NCI-H2196 treated with DMSO at 0.1 percent for 48 hours (cell line): ENCODE measurements at regions not wholly inside any gene's neighbourhood (a gene's known extent, or its start where the extent isn't known, plus 50 kb on each side); places are given as distances from the start of the nearest gene placed in this dataset.
"Not testable (repeated sequence)": the region's sequence is repeated elsewhere in the genome, so short reads cannot be mapped to it uniquely, and the experiment has no call there.

Experiments used
- DNase-seq: peaks from one replicate; lab custom pipeline; 2025; ENCODE audit not compliant: unreplicated experiment; lab: John Stamatoyannopoulos, UW

DNA sequence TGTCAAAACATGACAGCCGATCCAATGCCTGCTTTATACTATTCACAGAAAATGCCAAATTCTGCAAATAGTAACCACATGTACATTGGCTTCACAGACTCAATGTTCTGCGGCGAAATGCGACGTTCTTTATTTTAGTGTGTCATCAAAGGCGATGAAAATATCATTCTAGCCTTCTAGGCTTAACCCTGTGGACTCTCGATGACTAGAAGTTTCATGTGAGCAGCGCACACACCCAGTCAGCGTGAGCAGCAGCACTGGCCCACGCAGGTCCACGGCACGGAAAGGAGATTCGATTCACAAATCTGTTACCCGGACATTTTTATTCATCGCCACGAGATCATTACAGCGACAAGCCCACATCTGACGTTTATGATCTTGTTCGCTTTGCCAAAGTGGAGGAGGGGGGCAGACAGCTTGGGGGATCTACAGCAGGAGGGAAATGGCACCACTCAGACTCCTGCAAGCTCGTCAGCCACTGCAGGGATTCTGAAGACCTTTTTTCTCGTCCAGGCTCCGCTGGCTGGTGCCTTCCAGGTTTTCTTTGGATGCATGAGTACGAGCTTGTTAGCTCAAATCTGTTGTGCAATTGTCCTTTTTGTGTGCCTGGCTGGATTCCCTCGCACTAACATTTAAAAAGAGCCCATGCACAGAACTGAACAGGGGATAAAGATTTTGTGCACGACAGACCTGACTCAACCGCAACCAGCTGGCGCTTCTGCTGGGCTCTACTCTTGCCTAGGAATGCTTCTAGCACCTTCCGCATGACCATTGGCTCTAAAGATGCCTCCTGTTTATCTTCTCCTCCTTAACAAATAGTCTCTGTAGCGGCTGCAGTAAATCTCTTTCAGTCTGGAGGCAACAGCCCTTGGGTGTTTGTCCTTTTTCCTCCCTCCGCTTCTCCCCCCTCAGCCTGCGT, 938.4 kb downstream of the MCTP2 start:
- no peak for DNase-seq

DNA sequence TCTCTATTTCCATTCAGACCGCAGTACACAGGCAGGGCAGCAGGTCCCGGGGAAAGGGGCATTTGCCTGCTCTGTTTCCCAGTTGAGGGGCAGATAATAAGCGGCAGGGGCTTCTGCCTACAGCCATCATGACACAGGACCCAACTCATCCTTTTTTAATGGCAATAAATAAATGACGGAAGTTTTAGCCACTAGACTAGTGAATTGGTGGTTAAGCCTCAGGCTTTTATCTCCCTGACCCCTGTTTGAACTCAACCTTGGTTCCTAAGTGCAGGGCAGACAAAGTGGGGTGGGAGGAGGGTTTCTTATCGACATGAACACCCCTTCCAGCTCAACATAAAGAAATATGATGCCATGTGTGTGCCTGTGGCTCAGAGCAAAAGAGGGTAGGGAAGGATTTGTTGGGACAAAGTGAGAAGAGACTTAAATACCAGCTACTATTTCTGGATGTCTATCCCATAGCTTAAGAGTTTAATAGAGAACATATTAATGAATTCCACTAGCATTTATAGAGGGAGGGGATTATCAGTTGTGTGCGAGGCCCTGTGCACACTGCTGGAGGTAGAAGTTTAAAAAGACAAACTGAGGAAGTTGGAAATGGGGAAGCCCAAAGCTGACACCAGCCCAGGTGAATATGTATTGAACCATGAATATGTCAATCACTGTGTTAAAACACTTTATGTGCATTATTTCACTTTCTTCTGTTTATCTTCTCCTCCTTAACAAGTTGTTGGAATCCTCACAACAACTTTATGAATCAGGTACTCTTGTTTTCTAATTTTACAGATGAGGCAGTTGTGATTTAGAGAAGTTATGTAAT, 939.4 kb downstream of the MCTP2 start:
- DNase-seq, result no peak

DNA sequence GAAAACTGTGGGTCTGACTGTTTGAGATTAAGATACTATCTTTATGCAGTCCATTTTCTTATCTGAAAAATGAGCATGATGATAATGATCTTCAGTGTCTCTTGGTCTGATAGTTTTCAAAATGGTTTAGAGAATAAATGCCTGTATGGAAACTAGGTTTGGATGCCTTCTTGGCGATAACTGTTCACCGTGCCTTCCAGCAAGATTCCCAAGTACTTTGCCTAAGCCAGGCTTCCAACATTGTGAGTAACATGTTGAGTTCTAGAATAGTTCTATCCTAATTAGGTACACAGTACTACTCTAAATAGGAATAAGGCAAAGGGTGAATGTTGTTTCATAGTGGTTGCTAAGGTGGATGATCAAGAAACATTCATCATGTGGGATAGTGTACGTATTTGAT, 940.2 kb downstream of the MCTP2 start:
- no peak for DNase-seq

DNA sequence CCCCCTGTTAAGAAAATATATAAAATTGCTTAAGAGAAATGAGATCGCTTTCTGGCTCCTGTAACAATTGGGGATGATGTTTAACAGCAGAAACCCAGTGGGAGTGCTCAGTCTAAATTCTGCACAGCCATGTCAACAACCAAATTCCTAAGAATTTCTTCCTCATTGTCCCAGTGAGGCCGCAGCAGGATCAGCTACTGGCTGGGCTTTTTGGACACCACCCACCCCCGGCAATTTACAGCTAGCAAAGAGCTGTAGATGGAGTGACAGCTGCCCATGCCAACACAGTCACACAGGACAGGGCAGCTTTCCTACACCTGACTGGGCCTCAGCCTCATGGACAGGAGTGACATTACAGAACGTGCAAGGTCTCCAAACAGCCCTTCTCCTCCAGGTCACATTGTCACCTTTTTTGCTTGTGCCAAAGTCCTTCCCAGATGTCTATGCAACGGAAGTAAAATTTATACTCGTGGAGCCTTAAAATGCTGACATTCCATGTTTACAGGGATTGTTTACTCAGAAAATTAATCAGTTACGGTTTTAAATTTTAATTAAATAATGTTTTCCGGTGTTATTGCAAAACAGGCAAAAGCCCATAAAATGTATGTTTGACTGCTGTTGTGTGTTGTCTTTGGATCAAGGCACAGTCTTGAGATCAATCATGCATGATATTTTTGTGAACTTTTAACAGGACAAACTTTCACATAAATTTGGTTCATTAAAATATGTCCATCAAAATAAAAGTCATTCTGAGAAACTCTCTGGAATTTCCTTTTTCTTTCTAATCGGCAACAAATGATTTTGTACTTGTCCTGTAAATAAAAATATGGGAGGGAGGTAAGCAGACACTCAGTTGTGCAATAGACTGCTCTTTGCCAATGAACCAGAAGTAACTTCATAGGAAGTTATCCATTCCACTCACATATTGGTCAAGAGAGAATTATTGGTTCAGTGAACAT, 943.2 kb downstream of the MCTP2 start:
- no peak for DNase-seq

DNA sequence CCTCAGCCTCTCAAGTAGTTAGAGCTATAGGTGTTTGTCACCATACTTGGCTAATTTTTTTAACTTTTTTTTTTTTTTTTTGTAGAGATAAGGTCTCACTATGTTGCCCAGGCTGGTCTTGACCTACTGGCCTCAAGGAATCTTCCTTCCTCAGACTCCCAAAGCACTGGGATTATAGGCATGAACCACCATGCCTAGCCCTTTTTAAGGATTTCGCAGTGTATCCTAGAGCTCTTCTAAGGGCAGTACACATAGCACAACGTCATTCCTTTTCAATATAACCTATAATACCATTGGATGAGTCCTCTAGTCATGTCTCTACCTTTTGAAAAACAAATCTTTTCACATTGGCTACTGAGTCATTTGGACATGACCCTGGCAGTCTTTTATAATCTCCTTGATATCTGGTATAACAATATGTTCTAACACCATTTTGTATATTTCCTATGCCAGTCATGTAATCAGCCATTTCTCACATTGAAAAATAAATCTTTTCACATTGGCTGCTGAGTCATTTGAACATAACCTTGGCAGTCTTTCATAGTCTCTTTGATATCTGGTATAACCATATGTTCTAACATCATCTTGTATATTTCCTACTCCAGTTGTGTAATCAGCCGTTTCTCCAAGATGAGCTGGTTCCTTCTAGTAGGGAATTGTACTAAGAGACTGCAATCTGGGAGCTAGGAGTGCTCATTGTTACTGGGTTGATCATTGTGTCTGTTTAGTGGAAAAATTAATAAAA, 944.7 kb downstream of the MCTP2 start:
- no peak for DNase-seq

DNA sequence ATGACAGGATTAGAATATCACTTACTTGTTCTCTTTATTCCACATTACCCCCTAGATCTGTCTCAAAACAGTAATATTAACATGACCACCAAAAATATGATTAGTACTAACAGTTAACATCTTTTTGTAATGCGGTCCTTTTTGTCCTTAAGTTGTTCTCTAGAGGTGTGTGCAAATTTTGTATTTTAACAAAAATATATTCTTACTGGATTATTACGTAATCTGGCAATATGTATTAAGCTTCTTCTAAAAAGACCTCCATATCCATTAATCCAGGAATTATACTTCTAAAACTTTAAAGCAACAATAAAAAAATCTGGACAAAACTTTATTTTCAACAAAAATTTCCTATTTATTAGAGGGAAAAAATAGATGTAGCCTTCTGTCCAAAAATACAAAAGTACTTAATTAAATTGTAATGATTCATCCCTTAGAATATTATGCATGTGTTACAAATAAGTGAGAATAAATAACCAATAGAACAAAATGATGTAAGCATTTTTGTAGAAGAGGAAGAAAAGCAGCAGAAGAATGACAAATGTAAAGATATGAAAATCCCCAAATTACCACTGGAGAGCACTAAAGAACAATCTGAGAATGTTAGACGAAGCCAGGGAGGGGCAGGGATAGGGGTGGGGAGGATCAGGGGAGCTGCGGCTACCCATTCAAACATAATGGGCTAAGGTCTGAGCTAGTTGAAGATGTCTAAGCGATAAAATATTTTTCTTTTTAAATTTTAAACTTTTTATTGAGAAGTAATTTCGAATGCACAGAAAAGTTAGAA, 945.6 kb downstream of the MCTP2 start:
- DNase-seq, result no peak

DNA sequence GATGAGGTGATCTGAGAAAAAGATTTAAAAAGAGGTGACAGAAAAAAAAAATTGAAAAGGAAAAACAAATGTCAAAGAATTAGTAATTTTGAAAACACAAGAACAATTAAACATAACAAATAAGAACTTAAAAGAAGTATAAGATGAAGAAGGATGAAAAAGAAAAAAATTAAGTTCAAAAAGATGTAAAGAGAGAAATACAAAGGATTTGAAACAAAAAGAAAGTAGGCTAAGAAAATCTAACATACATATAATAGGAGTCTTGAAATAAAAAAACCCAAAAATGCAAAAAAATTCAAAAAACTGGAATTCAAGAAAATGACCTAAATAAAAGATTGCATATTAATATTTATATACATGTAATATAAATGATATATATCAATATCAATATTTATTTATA, 949.2 kb downstream of the MCTP2 start:
- no peak for DNase-seq

DNA sequence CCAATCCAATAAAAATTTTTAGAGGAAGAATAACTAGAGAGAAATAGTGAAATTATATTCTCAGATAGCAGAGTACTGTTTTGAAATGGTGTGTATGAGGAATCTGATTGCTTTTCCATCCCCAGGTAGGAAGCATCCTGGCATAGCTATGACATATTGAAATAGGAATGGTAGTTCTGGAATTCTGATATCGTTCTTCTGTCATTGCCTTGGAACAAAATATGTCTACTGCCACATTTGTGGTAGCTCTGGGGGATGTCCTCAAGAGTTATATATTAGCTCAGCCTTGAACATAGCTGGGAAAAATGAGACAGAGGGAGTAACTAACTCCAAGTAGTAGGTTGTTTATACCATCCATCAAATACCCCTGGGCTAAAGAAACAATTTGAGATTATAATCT, 950.7 kb downstream of the MCTP2 start:
- no peak for DNase-seq

DNA sequence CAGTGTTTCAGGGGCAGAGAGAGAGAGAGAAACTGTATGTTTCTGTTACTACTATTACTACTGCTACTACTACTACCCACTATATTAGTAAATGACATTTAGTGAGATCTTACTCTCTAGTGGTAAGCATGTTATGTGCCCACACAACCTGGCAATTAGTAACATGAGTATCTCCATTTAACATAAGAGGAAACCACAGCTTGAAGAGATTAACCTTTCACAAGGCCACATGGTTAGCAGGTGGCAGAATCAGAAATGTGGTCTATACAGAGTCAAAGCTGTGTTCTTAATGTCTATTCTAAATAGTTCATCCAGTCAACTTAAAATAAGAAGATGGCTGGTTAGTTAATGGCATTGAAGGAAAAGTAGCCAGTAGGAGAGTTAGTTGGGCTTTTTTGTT, 961.6 kb downstream of the MCTP2 start:
- DNase-seq, result no peak

DNA sequence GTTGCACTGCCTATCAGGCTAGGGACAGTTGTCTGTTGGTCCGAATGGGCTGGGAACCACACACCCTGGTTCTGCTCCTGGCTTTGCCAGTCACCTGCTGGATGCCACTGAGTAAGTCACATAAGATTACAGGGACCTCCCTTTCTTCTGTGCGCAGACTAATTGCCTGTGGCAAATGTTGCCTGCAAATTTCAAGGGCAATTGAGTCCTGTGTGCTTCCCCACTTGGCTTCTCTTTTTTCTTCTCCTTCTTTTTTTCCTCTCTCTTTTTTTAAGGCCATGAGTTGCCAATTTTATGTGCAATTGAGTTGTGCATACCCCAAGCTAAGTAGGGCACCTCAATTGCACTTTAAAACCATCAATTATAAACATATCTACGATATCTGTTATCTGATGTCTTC, 963.4 kb downstream of the MCTP2 start:
- no peak for DNase-seq

DNA sequence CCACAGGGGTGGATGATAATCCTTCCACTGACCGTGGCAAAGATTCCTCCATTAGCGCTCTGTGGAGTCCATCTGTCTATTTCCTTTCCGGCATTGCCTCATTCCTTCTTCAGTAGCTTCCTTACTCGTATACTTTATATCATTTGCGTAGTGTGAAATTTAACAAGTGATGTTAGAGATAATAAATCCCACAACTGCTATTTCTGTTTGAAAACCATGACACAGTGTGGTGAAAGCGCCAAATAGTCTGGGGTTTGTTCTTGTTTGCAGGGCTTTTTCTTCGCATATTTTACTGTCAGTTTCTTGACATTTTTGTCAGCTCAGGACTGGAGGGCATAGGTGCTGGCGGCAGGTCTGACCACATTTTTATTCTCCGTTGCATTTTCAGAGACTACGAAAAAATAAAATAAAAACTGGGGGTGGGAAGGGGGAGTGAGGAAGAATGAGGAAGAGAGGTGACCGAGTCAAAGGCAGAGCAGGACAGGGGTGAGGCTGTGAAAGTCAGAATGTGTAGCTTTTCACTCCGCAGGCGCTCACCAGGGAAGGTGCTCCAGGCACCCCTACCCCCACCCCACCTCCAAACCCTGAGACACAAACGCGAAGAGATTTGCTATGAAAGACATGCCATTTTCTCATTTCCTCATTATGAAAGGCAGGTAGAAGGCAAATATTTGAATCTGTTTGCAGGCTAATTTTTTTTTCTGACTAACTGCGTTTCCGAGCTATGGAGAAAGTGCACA, 965.0 kb downstream of the MCTP2 start:
- no peak for DNase-seq

DNA sequence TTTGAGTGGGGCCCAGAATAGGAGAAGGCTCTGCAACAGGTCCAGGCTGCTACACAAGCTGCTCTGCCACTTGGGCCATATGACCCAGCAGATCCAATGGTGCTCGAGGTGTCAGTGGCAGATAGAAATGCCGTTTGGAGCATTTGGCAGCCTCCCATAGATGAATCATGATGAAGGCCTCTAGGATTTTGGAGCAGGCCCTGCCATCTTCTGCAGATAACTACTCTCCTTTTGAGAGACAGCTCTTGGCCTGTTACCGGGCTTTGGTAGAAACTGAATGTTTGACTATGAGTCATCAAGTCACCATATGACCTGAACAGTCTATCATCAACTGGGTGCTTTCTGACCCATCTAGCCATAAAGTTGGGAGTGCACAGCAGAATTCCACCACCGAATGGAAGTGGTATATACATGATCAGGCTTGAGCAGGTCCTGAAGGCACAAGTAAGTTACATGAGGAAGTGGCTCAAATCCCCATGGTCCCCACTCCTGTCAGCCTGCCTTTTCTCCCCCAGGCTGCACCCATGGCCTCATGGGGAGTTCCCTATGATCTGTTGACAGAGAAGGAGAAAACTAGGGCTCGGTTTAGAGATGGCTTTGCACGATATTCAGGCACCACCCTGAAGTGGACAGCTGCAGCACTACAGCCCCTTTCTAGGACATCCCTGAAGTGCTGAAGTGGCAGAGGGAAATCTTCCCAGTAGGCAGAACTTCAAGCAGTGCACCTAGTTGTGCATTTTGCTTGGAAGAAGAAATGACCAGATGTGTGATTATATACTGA, 971.4 kb downstream of the MCTP2 start:
- no peak for DNase-seq

DNA sequence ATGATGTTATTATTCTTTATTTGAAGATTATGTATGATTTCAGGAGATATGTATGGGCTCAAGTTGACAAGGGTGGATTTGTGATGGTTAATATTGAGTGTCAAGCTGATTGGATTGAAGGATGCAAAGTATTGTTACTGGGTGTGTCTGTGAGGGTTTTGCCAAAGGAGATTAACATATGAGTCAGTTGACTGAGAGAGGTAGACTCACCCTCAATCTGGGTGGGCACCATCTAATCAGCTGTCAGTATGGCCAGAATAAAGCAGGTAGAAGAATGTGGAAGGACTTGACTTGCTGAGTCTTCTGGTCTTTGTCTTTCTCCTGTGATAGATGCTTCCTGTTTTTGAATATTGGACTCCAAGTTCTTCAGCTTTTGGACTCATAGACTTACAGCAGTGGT, 973.7 kb downstream of the MCTP2 start:
- no peak for DNase-seq

DNA sequence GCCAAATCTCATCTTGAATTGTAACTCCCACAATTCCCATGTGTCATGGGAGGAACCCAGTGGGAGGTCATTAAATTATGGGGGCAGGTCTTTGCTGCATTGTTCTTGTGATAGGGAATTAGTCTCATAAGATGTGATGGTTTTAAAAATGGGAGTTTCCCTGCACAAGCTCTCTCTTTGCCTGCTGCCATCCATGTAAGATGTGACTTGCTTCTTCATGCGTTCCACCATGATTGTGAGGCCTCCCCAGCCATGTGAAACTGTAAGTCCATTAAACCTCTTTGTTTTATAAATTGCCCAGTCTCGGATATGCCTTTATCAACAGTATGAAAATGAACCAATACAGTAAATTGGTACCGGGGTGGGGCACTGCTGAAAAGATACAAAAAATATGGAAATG, 974.5 kb downstream of the MCTP2 start:
- not testable (repeated sequence) for DNase-seq

DNA sequence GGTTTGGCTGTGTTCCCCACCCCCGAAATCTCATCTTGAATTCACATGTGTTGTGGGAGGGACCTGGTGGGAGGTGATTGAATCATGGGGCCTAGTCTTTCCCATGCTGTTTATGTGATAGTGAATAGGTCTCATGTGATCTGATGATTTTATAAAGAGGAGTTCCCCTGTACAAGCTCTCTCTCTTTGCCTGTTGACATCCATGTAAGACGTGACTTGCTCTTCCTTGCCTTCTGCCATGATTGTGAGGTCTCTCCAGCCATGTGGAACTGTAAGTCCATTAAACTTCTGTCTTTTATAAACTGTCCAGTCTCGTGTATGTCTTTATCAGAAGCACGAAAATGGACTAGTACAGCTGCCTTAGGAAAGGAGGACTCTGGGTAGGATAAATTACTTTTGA, 976.7 kb downstream of the MCTP2 start:
- no peak for DNase-seq

DNA sequence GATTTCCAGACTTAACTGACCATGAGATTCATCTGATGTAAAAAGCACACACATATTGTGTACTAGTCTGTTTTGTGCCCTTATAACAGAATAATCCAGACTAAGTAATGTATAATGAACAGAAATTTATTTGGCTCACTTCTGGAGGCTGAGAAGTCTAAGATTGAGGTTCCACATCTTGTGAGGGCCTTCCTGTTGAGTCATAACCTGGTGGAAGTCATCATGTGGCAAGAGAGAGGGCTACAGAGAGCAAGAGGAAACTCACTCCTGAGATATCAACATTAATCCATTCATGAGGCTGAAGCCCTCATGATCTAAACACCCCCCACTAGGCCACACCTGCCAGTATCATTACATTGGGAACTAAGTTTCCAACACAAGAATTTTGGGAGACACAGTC, 977.6 kb downstream of the MCTP2 start:
- no peak for DNase-seq

DNA sequence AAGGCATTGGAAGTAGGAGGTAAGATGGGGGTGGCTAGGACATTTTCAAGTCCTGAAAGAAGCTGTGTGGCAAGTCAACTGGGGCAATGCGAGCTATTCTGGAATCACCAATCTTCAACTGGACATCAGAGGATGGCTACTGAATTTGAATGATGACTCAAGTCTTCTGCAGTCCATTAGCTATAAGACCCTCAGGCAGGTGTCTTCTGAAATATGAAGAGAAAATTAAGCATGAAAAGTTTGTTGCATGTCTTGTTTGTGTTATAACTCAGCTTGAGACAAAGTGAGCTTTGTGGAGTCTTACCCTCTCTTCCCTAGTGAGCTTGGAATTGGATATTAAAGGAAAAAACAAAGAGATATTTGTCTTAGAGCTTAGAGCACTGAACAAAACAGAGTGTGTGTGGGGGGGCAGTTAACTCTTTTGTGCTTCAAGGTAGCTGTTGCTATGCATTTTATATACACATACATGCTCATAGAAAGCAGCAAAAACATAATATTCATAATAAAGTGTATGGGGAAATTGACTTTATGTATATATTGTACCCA, 979.1 kb downstream of the MCTP2 start:
- DNase-seq, result no peak

DNA sequence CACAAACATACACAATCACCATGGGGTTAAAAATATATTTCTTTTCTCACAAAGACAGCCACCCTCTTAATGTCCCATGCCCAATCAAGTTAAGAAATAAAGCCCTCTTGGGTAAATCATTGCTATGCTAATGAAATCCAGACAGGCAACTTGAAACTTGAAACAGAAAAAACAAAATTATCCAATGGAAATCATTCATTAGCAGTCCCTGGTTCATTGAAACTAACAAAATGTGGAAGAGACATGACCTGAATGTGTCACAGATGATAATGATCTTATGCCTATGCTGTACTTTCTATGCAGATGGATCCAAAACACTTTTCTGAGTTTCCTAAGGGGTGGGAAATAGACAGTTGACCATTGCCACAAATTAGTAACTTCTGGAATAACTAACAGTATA, 983.7 kb downstream of the MCTP2 start:
- no peak for DNase-seq
